Stimulated activated CD8-positive, alpha-beta memory T cell treated with anti-CD3 and anti-CD28 coated beads, Interleukin-15, amount 100 ng/mL, for 24 hours (primary cell): ENCODE measurements at regions not wholly inside any gene's neighbourhood (a gene's known extent, or its start where the extent isn't known, plus 50 kb on each side); places are given as distances from the start of the nearest gene placed in this dataset.

Experiments
- DNase-seq: peaks from one replicate; pipeline ENCODE4 v3.0.0-alpha.2; 2020; ENCODE audit warnings: low read depth

- no peak for DNase-seq
Observed at GRCh38 chr9:28839778-28840430, 1266.6 kb upstream of the C9orf72 start.

DNA sequence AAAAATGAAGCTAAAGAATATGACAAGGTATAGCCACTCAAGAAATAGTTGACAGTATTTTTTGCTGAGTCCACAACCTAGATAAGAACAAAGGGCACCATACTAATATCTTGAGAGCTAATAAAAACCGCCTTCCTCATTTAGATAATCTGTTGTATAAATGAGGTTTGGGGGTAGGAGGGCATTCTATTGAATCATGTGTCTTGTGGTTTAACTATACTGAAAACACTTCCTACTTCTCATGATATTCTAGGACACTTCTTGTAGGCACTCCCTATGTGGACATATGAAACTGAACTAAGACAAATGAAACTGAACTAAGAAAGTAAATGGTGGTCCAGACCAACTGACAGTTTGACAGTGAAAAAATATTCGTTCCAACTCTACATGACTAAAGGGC lies 1268.5 kb upstream of the C9orf72 start:
- no peak for DNase-seq

DNA sequence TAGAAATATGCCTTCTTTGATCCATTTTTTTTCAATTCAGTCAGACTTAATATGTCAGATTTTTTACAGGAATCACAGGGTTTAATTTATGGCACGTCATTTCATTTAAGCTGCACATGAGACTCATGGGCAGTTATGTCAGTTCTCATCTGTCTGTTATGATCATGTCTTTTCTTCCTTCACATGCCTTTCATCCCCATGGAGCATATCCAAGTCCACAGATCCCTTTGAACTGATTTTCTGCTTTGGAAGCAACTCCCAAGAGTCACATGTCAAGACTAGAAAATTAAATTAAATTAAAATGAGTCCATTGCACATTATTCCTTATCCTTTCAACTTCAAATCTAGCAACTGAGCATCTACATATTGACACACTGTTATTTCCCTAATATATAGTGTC lies 1274.0 kb upstream of the C9orf72 start:
- no peak for DNase-seq

GRCh38 chr9:28848671-28849070 lies 1275.4 kb upstream of the C9orf72 start:
- DNase-seq, result no peak

GRCh38 chr9:28853477-28853876 lies 1280.2 kb upstream of the C9orf72 start:
- no peak for DNase-seq

- no peak for DNase-seq
Observed at GRCh38 chr9:28866951-28867350, 1293.7 kb upstream of the C9orf72 start.

DNA sequence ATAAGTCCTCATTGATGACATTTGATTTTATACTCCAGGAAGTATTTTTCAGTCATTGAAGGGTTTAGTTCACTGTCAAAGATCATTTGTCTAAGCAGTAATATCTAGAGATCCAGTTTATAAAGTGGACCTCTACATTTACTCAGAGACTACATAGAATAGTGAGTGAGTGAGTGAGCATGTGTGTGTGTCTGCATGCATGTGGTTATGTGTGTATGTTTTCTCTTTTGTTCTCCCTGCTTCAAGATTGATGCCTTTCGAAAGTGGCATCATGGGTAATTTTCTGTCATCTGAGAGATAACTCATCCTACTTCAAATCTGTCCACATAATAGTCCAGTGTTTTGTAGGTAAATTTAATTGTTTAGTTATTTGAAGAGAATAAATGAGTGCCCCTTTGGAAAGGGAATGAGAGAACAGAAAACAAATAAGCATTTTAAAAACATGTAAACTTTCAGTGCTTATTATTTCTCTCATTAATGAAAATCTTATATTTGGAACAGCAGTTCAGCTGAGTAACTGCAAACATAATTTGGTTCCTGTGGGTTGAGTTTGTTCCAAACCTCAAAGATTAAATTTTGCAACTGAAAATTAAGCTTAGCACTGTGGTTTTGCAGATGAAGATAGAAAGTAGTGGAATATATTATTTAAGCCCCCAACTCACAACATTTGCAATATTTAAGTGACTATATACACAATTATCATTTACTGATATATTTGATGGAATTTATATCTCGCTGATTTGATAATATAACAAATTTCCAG lies 1295.1 kb upstream of the C9orf72 start:
- no peak for DNase-seq

GRCh38 chr9:28882529-28882928 lies 1309.2 kb upstream of the C9orf72 start:
- no peak for DNase-seq

DNA sequence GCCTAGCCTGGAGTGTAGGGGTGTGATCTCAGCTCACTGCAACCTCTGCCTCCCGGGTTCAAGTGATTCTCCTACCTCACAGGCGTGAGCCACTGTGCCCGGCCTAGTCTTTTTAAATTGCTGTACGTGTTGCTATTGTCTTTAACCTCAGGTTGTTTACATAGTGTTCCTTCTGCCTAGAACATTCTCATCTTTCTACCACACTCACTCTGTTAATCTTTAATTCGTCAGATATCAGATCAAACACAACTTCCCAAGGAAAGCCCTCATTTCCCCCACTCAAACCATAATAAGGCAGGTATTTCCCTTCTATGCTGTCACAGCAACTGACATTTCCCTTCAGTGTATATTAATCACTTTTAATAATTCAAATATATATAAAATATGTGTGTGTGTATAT lies 1310.0 kb upstream of the C9orf72 start:
- DNase-seq, result no peak

DNA sequence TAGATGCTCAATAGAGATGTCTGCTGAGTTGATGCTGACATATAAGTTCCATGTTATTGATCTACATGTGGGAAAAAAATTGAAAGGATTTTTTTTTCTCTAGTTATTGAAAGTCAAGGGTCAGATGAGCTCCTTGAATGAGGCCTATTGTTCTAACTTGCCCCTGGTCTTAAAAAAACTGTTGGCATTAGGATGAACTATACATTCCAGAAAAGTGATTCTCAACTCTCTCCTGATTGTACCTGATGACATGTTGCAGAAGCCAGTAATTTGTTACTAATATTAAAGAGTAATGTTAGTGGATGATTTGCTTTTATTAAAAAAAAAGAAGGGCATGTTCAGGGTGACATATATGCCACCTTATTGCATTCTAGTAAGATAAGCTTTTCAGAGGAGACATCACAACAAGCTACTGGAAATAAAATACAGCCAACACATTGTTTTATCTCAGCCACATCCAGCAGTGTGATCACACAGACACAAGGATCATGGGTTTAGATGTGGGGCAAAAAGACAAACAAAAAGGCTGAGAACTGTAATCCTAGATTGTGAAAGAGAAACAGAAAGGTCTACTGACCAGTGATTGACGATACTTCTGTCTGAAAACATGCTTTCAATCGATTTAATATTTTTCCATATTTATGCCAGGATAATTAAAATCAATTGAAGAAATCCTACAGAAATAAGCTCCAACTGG lies 1314.1 kb upstream of the C9orf72 start:
- DNase-seq, result no peak

DNA sequence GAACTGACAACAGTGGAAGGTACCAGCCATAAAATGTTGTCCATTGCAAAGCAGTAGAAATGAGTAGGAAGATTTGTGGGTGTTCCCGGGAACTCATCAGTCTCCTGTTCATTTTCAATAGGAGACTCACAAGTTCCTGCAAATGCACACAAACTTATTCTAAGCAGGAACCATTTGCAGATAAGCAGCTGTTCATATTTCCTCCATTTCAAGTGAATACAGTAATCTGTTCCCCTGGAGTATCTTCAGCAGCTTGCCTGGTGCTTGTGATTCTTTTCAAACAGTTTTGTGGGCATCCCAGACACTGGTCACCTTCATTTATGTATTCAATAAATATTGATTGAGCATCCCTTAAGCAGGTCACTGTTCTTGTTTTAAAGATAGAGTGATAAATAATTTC lies 1315.5 kb upstream of the C9orf72 start:
- DNase-seq, result no peak

GRCh38 chr9:28892538-28892937 lies 1319.3 kb upstream of the C9orf72 start:
- DNase-seq, result no peak

DNA sequence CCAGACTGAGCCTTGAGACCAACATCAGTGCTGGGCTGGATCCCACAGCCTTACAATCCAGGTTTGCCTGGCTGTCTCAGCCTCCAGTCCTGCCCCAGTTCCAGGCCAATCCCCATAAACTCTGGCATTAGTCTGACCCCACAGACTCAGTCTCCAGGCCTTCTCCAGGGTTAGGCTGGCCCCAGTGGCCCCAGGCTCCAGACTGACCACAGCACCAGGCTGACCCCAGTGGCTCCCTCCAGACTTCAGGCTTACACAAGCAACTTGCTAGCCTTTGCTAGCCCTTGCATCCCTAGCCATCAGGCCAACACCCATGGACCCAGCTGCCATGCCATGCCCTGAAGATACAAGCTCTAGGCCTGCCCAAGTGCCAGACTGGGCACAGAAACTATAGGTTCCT lies 1326.0 kb upstream of the C9orf72 start:
- DNase-seq, result no peak

DNA sequence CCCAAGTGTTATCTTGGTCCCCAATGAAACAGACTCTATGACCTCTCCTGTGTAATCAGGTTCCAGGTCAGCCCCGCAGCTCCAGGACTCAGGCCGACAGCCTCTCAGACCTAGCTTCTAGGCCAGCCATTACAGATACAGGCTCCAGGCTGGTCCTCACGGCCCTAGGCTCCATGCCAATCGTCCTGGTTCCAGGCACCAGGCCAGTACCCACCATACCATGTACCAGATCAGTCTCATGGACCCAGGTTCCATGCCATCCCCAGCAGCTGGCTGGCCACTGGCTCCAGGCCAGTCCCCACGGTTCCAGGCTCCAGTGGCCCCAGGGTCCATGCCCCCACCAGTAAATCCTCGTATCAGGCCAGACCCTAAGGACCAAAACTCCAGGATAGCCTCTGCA lies 1326.6 kb upstream of the C9orf72 start:
- DNase-seq, result no peak

- DNase-seq, result no peak
Observed at GRCh38 chr9:28900406-28900805, 1327.1 kb upstream of the C9orf72 start.

DNA sequence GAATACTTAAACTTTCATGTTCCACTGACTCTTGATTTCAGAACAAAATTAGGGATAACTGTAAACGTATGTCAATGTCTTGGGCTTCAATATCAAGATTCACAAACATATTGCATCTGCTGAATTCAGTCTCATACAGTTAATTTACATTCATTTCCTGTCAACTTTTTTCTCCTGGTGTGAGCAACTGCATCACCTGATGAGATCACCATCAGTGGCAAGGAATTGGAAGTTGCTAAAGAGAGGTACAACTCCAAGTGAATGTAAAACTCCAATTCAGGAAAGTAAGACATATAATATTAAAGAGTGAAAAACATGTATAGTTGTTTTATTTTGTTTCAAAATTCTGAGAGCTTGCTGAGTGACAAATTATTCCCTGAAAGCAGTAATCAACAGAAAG lies 1336.2 kb upstream of the C9orf72 start:
- DNase-seq, result no peak

DNA sequence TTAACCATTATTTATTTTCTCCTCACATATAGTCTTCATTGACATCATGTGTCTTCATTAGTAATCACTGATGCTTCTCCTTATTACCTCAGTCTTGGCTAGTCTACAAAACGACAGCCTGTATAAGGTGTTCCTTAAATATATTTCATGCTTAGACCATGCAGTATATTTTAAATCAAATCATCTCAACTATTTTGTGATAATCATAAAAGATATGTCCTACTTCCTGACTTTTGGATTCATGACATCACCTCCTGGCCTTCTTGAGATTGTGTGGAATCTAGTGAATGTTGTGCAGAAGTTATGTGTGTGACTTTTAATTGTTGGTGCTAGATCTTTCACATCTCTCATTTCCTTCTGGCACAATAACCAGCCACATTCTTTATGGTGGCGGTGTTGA lies 1339.3 kb upstream of the C9orf72 start:
- no peak for DNase-seq

- DNase-seq, result no peak
Observed at GRCh38 chr9:28915202-28915930, 1342.1 kb upstream of the C9orf72 start.

DNA sequence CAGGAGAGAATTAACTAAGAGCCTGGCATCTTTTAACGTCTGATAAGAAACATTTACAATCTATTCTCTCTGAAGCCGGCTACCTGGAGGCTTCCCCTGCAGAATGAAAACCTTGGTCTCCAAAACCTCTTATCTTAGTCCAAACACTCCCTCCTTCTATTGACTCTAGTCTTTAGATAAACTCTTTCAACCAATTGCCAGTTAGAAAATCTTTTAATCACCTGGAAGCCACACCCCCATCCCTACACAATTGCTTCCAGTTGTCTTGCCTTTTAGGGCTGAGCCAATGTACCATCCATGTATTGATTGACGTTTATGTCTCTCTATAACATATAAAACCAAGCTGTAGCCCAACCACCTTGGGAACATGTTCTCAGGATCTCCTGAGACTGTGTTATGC lies 1343.1 kb upstream of the C9orf72 start:
- DNase-seq, result no peak

- DNase-seq, result no peak
Observed at GRCh38 chr9:28921857-28922500, 1348.7 kb upstream of the C9orf72 start.

DNA sequence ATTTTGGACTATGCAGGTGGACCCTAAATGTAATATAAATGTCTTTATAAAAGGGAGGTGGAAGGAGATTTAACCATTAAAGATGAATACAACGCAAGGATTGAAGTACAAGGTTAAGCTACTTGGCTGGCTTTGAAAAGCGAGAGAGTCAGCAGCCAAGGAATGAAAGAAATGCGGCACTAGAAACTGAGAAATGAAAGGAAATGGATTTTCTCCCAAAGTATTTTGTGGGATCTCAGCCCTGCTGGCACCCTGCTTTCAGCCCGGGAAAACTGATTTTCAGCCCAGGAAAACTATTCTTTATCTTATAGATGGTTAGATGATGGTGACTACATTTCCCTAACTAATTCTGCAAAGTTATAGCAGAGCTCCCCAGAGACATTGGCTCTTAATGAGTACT lies 1349.6 kb upstream of the C9orf72 start:
- DNase-seq, result no peak

GRCh38 chr9:28923351-28923750 lies 1350.1 kb upstream of the C9orf72 start:
- no peak for DNase-seq
